ENCODE measurements at regions not wholly inside any gene's neighbourhood (a gene's known extent, or its start where the extent isn't known, plus 50 kb on each side); places are given as distances from the start of the nearest gene placed in this dataset.

- no peak for TF ChIP-seq ZNF462 (CRISPR knock-in tag; IDR thresholded peaks at IDR 0.05)
- no peak for TF ChIP-seq CREB1 (CRISPR knock-in tag; IDR thresholded peaks at IDR 0.05; ENCODE audit: low read depth)
- no peak for TF ChIP-seq CTCF (conservative IDR thresholded peaks at IDR 0.05; ENCODE audit: low read depth in 2 of 2)
- no peak for TF ChIP-seq EZH2 (IDR thresholded peaks at IDR 0.05; ENCODE audit: low read depth, unreplicated experiment)
These were observed 397.8 kb downstream of the GADD45G start (continued) for GRCh38 chr9:90002397-90003271.

- H3K27ac Mint-ChIP-seq: no peak overlapping the region
- H3K9me2 ChIP-seq (ENCODE audit: insufficient read depth): no peaks in the 10 kb centered on the region
- TF ChIP-seq CREB1 (CRISPR knock-in tag; IDR thresholded peaks at IDR 0.05; ENCODE audit: low read depth): no peak
- TF ChIP-seq POLR2AphosphoS5 (IDR thresholded peaks at IDR 0.05; ENCODE audit: low read depth): no peak
- no peak for TF ChIP-seq REST (IDR thresholded peaks at IDR 0.05; ENCODE audit: unreplicated experiment)
- TF ChIP-seq STAT1 (IDR thresholded peaks at IDR 0.05; ENCODE audit: unreplicated experiment): no peak
- no peak for TF ChIP-seq ZNF331 (CRISPR knock-in tag; IDR thresholded peaks at IDR 0.05; ENCODE audit: low read depth)
- TF ChIP-seq ZNF114 (CRISPR knock-in tag; IDR thresholded peaks at IDR 0.05): no peak
- TF ChIP-seq ETS1 (IDR thresholded peaks at IDR 0.05): no peak
- no peak for TF ChIP-seq NANOG (IDR thresholded peaks at IDR 0.05; ENCODE audit: borderline replicate concordance)
These were observed 400.6 kb downstream of the GADD45G start for GRCh38 chr9:90005388-90005787.

More at GRCh38 chr9:90005388-90005787, 400.6 kb downstream of the GADD45G start:
- no peak overlapping the region for H3K27ac ChIP-seq (ENCODE audit: low read depth)
- no peaks in the 10 kb centered on the region for H3K36me3 ChIP-seq (ENCODE audit: insufficient read depth)
- H3K4me2 ChIP-seq: no peak overlapping the region
- Mint-ChIP-seq H3K4me1 (peaks cover 38% of the 10 kb centered on the region), H3K4me3 (no peak overlapping the region), H3K9me3 (no peaks in the 10 kb centered on the region; the same call in 2 of the 3 replicates), H3K36me3 (ENCODE audit: low read depth) (no peaks in the 10 kb centered on the region), H3K27me3 (ENCODE audit: insufficient read depth, low read depth, poor library complexity) (peaks cover 5% of the 10 kb centered on the region)
- H2AFZ ChIP-seq: no peak overlapping the region
- H3K27me3 ChIP-seq (ENCODE audit: insufficient read depth): no peaks in the 10 kb centered on the region
- H3K79me2 ChIP-seq (replicated peaks; ENCODE audit: insufficient read depth): no peaks in the 10 kb centered on the region
- no peak overlapping the region for H3K4me3 ChIP-seq
- H3F3A ChIP-seq (replicated peaks; ENCODE audit: low read depth): no peaks in the 10 kb centered on the region
- no peak for DNase-seq (ENCODE audit: low spot score)
- ATAC-seq: no peak
- no peaks in the 10 kb centered on the region; the same call in 1 of the 2 replicates for H3K4me1 ChIP-seq (ENCODE audit: insufficient read depth)
- no peaks in the 10 kb centered on the region for H4K20me1 ChIP-seq (replicated peaks; ENCODE audit: insufficient read depth)

All from GM23338 (cell line).